ENCODE measurements at regions not wholly inside any gene's neighbourhood (a gene's known extent, or its start where the extent isn't known, plus 50 kb on each side); places are given as distances from the start of the nearest gene placed in this dataset.

DNA sequence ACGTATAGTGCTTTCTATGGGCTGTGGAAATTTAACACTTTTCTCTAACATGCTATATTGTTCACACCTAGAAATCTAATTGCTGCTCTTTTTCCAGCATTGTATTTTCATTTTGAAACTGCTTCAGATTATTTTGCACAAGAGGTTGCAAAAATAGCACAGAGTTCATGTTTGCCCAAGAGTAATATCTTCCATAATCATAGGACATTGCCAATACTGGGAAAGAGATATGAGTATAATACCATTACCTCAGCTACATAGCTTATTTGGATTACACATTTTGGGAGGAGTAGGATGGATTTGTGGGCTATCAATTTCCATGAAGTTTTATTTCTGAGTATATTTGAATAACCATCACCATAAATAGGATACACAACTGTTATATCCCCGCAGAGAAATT lies 717.1 kb downstream of the CDH9 start:
- TF ChIP-seq, protein P1, sequence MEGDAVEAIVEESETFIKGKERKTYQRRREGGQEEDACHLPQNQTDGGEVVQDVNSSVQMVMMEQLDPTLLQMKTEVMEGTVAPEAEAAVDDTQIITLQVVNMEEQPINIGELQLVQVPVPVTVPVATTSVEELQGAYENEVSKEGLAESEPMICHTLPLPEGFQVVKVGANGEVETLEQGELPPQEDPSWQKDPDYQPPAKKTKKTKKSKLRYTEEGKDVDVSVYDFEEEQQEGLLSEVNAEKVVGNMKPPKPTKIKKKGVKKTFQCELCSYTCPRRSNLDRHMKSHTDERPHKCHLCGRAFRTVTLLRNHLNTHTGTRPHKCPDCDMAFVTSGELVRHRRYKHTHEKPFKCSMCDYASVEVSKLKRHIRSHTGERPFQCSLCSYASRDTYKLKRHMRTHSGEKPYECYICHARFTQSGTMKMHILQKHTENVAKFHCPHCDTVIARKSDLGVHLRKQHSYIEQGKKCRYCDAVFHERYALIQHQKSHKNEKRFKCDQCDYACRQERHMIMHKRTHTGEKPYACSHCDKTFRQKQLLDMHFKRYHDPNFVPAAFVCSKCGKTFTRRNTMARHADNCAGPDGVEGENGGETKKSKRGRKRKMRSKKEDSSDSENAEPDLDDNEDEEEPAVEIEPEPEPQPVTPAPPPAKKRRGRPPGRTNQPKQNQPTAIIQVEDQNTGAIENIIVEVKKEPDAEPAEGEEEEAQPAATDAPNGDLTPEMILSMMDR (conservative IDR thresholded peaks at IDR 0.05 in 1 of 2, IDR thresholded peaks at IDR 0.05 in 1 of 2; ENCODE audit: low read depth in 1 of 2, low read length in 2 of 2) = no peak
- no peak for TF ChIP-seq EZH2 (IDR thresholded peaks at IDR 0.05; ENCODE audit: low read length, missing control alignments)
